ENCODE measurements at regions not wholly inside any gene's neighbourhood (a gene's known extent, or its start where the extent isn't known, plus 50 kb on each side); places are given as distances from the start of the nearest gene placed in this dataset.
"Not testable (repeated sequence)": the region's sequence is repeated elsewhere in the genome, so short reads cannot be mapped to it uniquely, and the experiment has no call there.

- no peak for DNase-seq (ENCODE audit: low spot score)
Measured at GRCh38 chr5:106454050-106454449, 1216.7 kb downstream of the EFNA5 start.

GRCh38 chr5:106451998-106452397, 1218.7 kb downstream of the EFNA5 start:
- no peak for DNase-seq (ENCODE audit: low spot score)

DNA sequence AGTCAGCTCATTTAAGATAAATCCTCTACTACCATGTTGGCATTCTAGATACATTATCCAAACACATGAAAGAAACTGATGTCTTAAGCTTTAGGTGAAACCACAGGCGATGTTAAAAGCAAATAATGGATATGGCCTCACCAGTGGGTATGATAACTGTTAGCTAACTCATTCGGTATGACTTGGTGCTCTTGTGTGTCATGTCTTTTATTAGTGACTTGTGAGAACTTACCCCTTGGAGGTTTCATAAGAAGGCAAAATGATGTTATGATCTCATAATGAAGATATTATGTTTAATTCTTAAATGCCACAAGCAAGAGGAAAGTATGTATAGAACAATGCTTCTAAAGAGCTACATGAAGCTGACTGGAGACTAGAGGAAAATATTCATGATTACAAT, 1227.0 kb downstream of the EFNA5 start:
- DNase-seq (ENCODE audit: low spot score), result no peak

DNA sequence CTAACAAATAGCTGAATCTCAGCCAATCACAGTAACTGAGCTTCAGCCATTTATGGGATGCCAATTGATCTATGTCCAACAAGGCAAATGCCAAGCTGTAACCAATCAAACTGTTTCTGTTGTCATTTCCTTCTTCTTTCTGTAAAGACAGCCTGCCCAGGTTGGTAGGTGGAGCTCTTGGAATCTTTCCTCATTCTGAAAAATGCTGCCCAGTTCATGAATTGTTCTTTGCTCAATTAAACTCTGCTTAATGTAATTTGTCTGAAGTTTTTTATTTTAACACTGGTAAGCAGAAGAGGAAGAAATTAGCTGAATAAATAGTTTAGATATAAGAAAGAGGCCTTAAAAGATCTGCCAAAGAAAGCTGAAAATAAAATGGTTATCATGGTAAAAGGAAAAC, 1235.6 kb downstream of the EFNA5 start:
- DNase-seq (ENCODE audit: low spot score), result no peak

DNA sequence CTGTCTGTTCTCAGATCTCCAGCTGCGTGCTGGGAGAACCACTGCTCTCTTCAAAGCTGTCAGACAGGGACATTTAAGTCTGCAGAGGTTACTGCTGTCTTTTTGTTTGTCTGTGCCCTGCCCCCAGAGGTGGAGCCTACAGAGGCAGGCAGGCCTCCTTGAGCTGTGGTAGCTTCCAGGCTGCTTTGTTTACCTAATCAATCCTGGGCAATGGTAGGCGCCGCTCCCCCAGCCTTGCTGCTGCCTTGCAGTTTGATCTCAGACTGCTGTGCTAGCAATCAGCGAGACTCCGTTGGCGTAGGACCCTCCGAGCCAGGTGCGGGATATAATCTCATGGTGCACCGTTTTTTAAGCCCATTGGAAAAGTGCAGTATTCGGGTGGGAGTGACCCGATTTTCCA, 1240.0 kb downstream of the EFNA5 start:
- DNase-seq (ENCODE audit: low spot score), result not testable (repeated sequence)

DNA sequence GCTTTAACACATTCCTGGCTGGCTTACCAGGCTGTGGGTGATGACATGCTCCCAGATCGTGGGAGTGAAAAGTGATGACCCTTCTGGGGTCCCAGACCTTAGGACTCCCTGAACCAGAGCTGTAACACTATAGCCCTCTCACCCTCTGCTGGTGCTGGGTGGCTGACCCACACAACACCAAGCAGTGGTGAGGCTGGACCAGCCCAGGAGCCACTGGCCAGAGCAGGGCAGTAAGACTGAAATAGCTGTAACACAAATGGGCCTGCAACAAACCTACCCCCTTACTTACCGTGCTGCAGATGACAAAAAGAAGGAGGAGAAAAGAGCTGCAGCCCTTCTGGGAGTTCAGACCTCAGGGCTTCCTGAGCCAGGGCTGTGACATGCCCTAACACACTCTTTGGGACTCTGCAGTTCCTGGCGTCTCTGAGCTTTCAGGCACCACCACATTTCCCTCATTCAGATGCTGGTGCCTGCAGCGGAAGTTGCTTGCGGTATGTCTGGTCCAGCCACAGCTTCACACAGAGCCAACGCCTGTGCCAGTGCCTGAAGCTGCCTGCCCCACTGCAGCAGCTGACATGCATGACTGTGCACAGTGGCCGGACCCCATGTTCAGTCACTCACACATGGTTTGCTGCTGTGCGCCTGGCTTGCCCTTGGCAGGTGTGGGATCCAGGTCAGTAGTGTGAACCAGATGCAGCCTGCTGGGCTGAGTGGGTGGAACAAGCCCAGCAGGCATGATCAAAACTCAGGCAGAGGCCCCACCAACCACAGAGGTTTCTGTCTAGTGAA, 1247.4 kb downstream of the EFNA5 start:
- DNase-seq (ENCODE audit: low spot score), result no peak

DNA sequence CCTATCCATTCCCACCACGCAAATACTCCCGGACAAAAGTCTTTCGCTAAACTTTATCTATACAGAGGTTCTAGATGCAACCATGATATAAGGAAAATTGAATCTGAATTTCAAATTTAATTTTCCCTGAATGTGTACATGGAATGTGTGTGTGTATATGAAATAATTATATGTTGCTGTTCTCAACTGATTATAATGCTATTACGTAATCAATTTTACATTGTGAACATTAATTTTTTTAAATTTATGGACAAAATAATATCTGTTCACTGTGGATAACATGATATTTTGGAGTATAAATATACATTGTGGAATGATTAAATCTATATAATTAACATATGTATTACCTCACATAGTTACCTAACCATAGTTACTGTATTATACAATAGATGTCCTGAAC, 1250.6 kb downstream of the EFNA5 start:
- DNase-seq (ENCODE audit: low spot score), result no peak

GRCh38 chr5:106418196-106418595, 1252.5 kb downstream of the EFNA5 start:
- DNase-seq (ENCODE audit: low spot score), result no peak

- no peak for DNase-seq (ENCODE audit: low spot score)
Measured at GRCh38 chr5:106417566-106417965, 1253.2 kb downstream of the EFNA5 start.

- no peak for DNase-seq (ENCODE audit: low spot score)
Measured at GRCh38 chr5:106417163-106417562, 1253.6 kb downstream of the EFNA5 start.

GRCh38 chr5:106415541-106415940, 1255.2 kb downstream of the EFNA5 start:
- peak; percentile 7 for DNase-seq (ENCODE audit: low spot score)

- no peak for DNase-seq (ENCODE audit: low spot score)
Measured at GRCh38 chr5:106414342-106414741, 1256.4 kb downstream of the EFNA5 start.

DNA sequence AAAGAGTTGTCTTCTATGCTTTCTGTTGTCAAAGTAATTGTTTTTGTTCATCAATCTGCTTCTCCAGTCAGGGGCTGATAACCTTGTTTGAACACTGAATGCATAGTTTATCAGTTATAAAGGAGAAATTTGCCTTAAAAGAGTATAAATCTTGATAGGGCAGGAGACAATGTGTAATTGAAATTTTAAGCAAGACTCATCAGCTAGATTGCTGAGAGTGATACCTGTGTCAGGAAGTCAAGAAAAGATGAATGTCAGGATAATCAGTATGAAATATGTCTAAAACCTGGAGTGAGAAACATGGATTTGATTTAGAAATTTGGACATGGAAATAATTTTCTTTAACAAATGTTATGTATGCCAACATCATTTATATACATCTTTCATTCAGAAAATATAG, 1258.1 kb downstream of the EFNA5 start:
- no peak for DNase-seq (ENCODE audit: low spot score)

GRCh38 chr5:106408570-106408969, 1262.2 kb downstream of the EFNA5 start:
- DNase-seq (ENCODE audit: low spot score), result no peak

- DNase-seq (ENCODE audit: low spot score), result no peak
Measured at GRCh38 chr5:106408141-106408540, 1262.6 kb downstream of the EFNA5 start.

GRCh38 chr5:106401561-106401960, 1269.2 kb downstream of the EFNA5 start:
- no peak for DNase-seq (ENCODE audit: low spot score)

GRCh38 chr5:106399391-106399790, 1271.3 kb downstream of the EFNA5 start:
- DNase-seq (ENCODE audit: low spot score), result peak; percentile 36

DNA sequence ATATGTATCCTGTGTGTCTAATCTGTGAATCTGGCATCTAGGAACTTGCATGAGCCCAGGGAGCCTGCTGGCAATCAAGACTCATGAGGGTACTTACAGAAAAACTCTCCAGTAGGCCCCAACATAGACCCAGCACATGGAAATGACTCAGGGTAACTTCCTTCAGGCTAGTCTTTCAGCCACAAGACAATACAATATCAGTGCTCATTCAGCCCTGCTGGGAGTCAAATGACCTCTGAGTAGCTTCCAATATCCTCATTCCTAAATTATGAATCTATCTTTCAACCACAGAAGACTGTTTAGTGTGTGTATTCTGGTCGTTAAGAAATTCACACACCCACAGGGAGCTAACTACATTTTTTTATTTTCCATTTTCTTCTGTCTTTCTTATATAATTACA, 1273.0 kb downstream of the EFNA5 start:
- no peak for DNase-seq (ENCODE audit: low spot score)

DNA sequence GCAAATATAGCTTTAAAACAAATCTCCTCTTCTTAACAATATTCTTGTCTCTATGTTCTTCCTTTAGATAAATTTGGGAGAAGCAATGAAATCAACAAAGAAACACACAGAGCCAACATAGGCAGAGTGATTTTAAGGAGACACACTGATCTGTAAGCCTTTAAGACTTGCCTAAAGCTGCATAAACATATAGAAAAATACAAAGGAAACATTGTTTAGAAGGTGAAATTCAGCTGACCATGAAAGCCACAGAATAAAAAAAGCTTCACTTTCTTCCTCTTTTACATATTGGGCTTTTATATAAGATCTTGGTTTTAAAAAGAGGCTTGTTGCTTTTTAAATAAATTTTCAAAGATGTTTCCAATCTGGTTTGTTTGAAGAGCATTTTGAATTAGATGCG, 1277.5 kb downstream of the EFNA5 start:
- no peak for DNase-seq (ENCODE audit: low spot score)

GRCh38 chr5:106392766-106393165, 1278.0 kb downstream of the EFNA5 start:
- DNase-seq (ENCODE audit: low spot score), result no peak

GRCh38 chr5:106387767-106388166, 1283.0 kb downstream of the EFNA5 start:
- DNase-seq (ENCODE audit: low spot score), result not testable (repeated sequence)

DNA sequence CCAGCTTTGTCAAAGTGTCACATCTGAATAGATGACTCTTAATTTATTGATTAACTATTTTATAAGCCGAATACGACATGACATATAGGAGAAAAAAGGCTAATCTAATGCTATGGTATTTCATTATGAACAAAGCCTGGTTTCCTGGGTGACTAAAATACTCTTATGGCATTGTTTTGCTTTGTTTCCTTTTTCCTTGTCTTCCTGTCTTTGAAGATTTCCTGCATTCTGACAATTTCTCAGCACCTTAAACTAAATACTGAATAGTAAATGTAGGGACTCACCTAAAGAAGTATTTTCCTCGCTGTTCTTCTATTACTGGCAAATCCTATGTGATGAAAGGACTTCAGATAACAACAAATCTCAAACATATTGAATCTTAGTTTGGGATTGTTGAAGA, 1284.5 kb downstream of the EFNA5 start:
- no peak for DNase-seq (ENCODE audit: low spot score)

DNA sequence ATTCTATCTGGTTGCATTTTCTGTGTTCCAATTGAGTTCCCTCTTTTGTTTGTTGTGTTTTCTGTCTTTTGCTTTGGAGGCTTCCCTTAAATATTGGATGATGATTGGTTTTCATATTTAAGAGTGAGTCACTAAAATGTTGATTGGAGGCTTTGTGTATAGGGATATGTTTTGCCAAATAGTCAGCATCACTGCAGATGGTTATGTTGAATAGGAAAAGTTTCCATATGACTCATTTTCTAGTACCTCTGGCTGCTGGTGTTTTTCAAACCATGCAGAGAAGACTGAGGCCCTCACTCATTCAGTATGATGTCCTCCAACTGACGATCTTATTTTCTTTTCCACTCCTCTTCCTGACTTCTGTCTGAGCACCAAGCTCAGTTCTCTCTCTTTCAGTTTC, 1290.0 kb downstream of the EFNA5 start:
- no peak for DNase-seq (ENCODE audit: low spot score)

- no peak for DNase-seq (ENCODE audit: low spot score)
Measured at GRCh38 chr5:106376522-106376921, 1294.2 kb downstream of the EFNA5 start.

Measured in umbilical cord (tissue), 1 donor.